ENCODE measurements at regions not wholly inside any gene's neighbourhood (a gene's known extent, or its start where the extent isn't known, plus 50 kb on each side); places are given as distances from the start of the nearest gene placed in this dataset.

- no peak for TF ChIP-seq CTCF (IDR thresholded peaks at IDR 0.05 in 8 of 11, conservative IDR thresholded peaks at IDR 0.05 in 3 of 11)
- TF ChIP-seq POLR2AphosphoS5 (IDR thresholded peaks at IDR 0.05), result no peak
- no peak for TF ChIP-seq POLR2A (IDR thresholded peaks at IDR 0.05)
Measured at GRCh38 chr3:135392151-135392550, 573.4 kb upstream of the PPP2R3A start.

Data from spleen (tissue), 7 donors.